HuH-7 (cell line): ENCODE measurements at regions not wholly inside any gene's neighbourhood (a gene's known extent, or its start where the extent isn't known, plus 50 kb on each side); places are given as distances from the start of the nearest gene placed in this dataset.
"Not testable (repeated sequence)": the region's sequence is repeated elsewhere in the genome, so short reads cannot be mapped to it uniquely, and the experiment has no call there.

Source experiments
- DNase-seq: peaks from one replicate; pipeline ENCODE4 v3.0.0; 2011; ENCODE audit warnings: low spot score

GRCh38 chr1:112818990-112819689 is 104.0 kb upstream of the PPM1J start:
- no peak for DNase-seq

DNA sequence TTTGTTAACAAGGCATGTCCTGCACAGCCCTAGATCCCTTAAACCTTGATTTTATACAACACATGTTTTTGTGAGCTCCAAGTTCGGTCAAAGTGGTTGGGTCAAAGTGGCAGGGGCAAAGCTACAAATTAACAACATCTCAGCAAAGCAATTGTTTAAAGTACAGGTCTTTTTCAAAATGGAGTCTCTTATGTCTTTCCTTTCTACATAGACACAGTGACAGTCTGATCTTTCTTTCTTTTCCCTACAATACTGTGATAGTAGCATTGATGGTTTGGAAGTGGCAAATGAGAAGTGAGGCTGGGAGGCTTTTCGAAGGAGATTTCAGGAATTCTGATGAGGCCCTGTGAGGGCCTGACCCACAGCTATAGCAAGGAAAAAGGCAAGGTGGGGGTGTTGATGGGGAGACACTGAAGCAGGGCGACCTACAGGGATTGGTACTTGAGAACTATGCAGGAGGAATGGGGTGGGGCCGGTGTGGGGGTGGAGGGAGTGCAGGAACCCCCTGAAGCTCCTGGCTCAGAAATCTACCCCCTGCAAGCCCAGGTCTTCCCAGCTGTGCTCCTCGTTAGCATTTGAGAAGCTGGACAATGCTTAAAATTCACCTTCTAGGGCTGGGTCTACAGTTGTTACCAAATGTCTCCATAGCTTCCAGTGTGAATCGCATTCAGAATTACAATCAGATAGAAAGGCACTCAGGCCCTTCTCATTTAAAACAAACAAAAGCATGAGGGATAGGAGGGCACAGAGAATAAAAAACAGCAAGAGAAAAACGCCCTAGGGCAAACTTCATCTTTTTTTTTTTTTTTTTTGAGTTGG is 102.6 kb upstream of the PPM1J start:
- no peak for DNase-seq

DNA sequence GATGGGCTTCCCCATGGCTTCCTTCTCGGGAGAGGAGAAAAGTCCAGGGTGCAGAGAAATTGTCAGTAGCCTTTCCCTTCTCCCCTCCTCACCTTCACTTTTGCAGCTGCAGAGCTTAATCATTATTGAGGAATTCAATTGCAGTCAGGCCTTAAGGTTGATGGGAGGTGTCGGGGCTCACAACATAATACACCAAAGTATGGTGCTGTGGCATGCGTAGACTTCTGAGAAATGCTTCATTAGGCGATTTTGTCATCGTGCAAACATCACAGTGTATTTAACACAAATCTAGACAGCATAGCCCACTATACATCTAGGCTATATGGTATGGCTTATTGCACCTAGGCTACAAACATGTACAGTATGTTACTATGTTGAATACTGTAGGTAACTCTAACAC is 100.2 kb upstream of the PPM1J start:
- DNase-seq: no peak

GRCh38 chr1:112814645-112815044 is 99.5 kb upstream of the PPM1J start:
- not testable (repeated sequence) for DNase-seq

DNA sequence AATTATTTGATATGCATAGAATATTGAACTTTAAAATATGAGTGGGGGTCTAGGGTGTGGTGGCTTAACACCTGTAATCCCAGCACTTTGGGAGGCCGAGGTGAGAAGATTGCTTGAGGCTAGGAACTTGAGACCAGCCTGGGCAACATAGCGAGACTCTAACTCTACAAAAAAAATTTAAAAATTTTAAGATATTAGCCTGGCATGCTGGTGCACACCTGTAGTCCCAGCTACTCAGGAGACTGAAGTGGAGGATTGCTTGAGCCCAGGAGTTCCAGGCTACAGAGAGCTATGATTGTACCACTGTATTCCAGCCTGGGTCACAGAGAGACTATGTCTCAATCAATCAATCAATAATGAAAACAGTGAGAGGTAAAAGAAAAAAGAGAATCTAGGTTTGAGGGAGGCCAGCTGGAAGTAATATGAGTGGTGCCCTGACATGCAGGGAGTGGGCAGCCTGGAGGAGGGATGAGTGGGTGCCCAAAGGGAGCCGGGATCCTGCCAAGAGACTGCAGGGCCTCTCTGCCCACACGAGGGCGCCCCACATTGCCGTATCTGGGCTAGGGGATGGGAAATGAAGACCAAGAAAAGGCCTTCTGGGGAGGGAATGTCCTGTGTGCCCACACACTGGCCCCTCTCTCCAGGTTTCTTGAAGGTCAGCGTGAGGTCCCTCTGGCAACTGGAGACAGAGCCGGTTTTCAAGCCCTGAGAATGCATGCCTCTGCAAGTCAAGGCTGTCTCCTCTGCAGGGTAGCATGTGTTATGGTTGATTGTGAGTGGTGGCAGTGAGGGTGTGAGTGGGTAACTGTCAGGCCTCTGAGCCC is 93.9 kb upstream of the PPM1J start:
- DNase-seq: peak; percentile 80

- DNase-seq: no peak
These were observed 92.9 kb upstream of the PPM1J start for GRCh38 chr1:112807999-112808398.

DNA sequence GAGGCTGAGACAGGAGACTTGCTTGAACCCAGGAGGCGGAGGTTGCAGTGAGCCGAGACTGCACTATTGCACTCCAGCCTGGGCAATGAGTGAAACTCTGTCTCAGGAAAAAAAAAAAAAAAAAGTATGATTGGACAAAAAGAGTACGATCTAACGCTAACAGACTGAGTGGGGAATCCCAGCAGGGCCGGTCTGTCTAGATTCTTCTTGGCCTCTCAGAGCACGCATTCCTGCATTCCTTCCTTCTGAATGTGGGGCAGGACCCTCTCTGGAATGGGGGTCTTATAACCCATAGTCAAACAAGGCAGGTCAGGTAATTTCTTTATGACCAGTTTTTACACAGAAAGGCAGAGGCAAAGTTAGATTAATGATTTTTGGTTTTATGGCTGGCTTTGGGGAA is 92.0 kb upstream of the PPM1J start:
- DNase-seq: no peak

DNA sequence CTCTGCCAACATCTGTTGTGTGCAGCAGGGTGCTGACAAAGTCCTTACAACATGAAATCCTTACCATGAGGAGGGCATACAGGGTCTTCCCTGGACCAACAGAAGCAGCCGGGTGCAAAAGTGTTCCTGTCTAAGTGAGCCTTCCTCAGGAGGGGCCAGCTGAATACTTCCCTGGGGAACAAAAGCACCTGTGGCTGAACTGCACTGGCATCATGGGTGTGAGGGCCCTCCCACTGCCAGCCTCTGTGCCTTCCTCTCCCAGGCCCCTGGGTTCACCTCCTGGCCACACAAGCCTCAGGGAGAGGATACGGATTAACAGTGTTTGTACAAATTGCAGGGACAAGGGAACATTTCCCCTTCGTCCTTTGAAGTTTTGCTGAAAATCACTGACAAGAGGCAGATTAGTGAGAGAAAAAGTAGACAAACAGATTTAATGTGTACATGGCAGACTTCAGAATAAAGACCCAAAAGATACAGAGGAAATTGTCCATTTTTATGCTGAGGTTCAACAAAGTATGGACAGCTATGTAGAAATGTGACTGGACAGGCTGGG is 91.0 kb upstream of the PPM1J start:
- no peak for DNase-seq

DNA sequence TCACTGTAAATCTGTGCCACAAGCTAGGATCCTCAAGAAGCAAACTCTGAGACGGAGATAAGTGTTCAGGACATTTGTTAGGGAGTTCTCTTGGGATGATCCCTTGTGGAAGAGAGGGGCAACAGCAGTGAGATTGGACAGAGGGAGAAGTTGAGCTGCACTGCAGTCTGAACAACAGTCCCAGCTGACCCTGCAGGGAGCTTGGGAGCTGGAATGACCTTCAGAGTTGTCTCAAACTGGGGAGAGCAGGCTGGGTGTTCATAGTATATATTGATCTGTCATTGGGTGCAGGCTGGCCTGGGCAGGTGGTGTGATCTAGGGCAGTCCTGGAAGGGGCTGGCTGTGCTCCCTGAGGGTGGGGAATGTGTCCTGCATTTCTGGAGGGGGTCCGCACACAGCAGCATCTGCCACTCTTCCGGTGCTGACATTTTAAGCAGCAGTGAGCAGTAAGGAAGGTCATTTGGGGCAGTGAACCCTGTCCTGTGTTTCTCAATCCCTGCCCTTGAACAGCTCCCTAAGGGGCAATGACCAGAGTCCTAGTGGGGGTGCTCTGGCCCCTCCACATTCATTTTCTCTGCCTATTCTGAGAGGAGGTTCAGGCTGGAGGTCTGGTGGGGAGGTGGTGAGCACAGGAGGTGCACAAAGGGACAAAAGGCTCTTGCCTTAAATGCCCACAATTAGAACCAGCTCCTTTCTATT is 90.2 kb upstream of the PPM1J start:
- DNase-seq: no peak

- DNase-seq: peak; percentile 65
These were observed 89.0 kb upstream of the PPM1J start for GRCh38 chr1:112803906-112804762.

GRCh38 chr1:112800289-112800688 is 85.2 kb upstream of the PPM1J start:
- DNase-seq: no peak

DNA sequence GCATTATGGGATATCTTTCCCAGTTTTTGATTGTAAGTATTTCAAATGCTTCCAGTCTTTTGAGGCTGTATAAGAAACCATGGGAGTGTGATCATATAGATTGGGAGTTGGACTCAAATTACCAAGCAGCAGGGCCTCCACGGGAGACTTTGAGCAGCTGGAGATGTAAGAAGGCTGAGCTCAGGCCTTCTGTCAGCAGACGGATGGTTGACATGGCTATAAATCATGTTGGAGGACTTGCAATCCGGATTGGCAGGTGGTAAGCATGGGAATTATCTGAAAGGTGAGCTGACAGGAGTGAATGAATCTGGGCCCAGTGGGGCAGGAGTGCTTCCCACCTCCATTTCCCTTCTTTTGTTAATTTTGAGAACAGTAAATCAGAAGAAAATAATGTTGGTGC is 83.2 kb upstream of the PPM1J start:
- no peak for DNase-seq

DNA sequence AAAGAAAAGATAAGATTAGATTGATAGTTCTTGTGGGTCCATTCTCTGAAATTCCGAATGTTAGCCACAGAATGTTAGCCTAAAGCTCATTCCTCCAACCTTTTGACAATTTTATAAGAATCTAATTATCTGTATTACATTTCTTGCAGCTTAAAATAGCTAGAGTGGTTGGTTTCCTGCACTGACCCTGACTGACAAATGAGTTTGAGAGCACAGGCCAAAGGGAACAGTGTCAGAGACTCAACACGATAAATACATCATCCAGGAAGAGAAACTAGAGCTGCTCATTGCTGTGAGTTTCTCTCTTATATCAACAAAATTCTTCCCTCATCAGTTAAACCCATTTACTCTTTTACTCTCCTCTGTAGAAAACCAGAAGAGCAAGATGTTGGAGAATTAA is 82.1 kb upstream of the PPM1J start:
- DNase-seq: no peak

DNA sequence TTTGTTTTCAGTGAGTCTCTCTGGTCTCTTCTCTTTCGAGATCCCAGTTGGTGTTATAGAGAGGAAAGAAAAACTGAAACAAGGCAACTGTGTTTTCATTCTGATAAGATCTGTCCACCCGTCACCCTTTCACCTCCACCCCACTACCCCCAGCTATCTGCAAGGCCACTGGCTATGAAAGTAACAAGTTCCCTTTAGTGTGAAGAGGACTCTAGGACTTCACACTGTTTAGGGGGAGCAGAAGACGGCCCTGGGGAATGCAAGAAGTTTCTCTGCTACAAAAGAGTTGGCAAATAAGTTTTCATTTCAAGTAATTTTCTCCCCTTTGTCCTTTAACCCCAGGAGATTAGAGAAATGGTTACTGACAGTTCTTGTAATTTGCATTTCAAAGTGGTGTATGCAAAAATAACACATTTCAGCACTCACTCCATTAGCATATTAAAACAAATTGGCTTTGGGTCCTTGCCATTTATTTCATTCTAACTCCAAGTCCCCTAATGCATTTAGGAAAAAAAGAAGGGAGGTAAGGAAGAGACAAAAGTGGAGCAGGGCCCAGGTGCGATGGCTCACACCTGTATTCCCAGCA is 79.6 kb upstream of the PPM1J start:
- no peak for DNase-seq

DNA sequence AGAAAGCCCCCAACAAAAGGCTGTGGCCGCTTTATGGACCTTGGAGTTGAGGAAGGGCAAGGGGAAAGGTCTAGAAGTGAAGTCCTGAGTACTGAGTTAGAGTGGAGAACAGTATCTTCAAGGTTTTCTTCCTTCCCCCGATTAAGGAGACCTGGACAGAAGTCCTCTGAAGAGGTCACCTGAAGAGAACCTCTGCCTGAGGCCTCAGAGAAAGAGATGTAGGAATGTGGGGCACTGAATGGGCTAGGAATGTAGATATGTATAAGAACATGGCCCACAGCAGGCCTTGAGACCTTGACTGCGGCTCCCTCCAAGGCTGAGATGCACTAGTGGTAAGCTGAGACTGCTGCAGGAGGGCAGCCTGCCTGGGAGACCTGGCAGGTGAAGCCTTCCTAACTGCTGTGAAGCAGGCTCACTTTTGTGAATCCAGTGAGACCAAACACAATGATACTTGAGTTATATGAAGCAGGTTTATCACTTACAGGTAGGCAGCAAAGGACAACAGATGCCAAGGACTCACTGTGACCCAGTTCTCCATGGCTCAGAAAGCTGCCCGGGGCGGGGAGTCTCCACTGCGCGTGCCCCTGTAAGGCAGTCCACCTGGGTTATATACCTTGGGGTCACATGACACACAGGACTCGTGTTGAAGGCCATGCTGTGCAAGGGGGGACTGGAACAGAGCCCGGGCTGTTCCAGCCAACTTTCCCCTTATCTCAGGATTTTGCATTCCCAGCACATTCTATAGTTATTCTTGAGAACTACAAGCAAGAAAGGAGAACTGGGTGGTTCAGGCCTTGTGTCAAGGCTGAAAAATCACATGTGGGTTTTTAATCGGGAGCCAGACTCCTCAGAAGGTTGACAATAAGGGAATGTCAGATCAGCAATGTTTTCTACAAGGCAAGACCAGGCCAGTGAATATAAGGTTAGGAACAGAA is 78.8 kb upstream of the PPM1J start:
- no peak for DNase-seq

- no peak for DNase-seq
These were observed 76.6 kb upstream of the PPM1J start for GRCh38 chr1:112791723-112792104.

- no peak for DNase-seq
These were observed 76.0 kb upstream of the PPM1J start for GRCh38 chr1:112790920-112791722.

DNA sequence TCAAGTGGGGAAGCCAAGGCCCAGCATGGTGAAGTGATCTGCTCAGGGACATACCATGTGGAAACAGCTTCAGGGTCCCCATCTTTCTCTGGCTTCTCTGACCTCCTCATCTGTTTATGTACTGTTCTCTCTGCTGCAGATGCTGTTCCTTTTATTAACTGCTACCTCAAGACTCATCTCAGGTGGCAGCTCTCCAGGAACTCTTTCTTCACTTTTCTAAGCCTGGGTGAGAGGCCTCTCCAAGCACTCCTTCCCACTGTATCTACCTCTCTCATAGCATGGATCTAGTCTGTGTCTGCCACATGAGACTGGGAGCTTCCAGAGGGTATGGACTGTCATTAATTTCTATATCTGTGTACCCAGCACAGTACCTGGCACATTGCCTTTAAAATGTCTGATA is 73.4 kb upstream of the PPM1J start:
- no peak for DNase-seq

- DNase-seq: no peak
These were observed 72.9 kb upstream of the PPM1J start for GRCh38 chr1:112788054-112788453.
